Activated naive CD4-positive, alpha-beta T cell treated with anti-CD3 and anti-CD28 coated beads, Interleukin-2, amount 50 U/mL, for 24 hours (primary cell): ENCODE measurements at regions not wholly inside any gene's neighbourhood (a gene's known extent, or its start where the extent isn't known, plus 50 kb on each side); places are given as distances from the start of the nearest gene placed in this dataset.

Experiments
- H3K27ac Mint-ChIP-seq: one replicate; pipeline ENCODE4 v1.8.0; 2021; ENCODE audit warnings: mild to moderate bottlenecking, mixed read lengths
- H3K27me3 Mint-ChIP-seq: one replicate; pipeline ENCODE4 v1.8.0; 2021; ENCODE audit warnings: mixed read lengths
- H3K36me3 Mint-ChIP-seq: one replicate; pipeline ENCODE4 v1.8.0; 2021; ENCODE audit warnings: mixed read lengths
- H3K4me1 Mint-ChIP-seq: one replicate; pipeline ENCODE4 v1.8.0; 2021; ENCODE audit warnings: mixed read lengths
- H3K4me3 Mint-ChIP-seq: one replicate; pipeline ENCODE4 v1.8.0; 2021; ENCODE audit warnings: mild to moderate bottlenecking, mixed read lengths
- H3K9me3 Mint-ChIP-seq: one replicate; pipeline ENCODE4 v1.8.0; 2021; ENCODE audit warnings: mixed read lengths

DNA sequence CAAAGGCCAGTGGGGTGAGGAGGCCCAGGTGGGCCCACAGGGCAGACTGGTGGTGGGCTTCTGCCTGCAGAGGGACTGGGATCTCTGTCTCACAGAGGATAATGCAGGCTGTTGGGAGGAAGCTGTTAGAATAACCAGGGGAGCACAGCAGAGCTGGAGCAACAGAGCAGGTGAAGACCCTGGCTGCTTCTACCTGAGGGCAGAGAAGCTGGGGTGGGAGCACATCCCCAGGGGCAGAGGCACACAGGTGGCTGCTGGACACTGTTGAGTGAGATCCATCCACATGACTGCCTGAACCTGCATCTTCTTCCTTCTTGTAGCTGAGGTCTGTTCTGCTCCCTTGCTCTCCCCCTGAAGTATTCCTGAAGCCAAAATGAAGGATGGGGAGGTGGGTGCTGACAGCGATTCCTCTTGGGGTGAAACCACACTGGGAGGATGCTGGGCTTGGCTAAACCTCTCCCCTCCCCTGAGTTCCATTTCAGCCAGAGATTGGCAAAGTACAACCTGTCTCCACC lies 1725.0 kb downstream of the TP53TG3F start:
- H3K27ac Mint-ChIP-seq: no peak overlapping the region
- peaks cover 3% of the 10 kb centered on the region for H3K36me3 Mint-ChIP-seq
- H3K9me3 Mint-ChIP-seq: peaks cover 12% of the 10 kb centered on the region
- no peak overlapping the region for H3K4me3 Mint-ChIP-seq
- no peaks in the 10 kb centered on the region for H3K4me1 Mint-ChIP-seq
- no peaks in the 10 kb centered on the region for H3K27me3 Mint-ChIP-seq

DNA sequence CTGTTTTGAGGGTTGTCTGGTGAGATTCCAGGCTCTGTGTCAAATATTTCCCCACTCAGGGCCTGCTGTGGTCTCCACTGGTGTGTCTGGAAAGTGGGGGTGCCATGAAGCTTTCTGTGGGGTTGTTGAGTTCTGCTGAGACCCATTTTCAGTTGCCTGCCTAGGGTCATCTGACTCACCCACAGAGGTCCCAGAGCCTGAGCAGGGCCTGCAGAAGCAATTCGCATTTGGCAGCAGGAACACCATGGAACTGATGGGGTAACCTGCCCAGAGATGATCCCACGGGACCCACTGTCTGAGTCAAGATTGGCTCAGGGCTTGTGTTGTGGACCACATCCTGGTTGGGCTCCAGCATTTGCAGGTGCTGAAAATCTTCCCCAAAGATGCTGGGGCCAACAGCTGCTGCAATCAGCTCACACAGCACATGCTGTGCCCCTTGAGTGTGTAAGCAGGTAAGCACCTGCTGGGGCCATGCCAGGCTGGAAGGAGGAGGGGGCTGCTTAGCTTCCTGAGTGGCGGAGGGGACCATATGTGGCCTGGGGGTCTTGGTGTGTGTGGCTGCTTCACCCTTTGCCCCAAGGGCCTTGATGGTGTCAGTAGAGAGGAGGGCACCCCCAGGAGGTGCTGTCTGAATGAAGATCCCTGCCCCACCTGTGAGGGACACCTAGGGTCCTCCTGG lies 1726.1 kb downstream of the TP53TG3F start:
- Mint-ChIP-seq H3K27ac (no peak overlapping the region), H3K9me3 (peaks cover 6% of the 10 kb centered on the region), H3K27me3 (no peaks in the 10 kb centered on the region), H3K4me1 (no peaks in the 10 kb centered on the region), H3K36me3 (peaks cover 3% of the 10 kb centered on the region), H3K4me3 (no peak overlapping the region)

DNA sequence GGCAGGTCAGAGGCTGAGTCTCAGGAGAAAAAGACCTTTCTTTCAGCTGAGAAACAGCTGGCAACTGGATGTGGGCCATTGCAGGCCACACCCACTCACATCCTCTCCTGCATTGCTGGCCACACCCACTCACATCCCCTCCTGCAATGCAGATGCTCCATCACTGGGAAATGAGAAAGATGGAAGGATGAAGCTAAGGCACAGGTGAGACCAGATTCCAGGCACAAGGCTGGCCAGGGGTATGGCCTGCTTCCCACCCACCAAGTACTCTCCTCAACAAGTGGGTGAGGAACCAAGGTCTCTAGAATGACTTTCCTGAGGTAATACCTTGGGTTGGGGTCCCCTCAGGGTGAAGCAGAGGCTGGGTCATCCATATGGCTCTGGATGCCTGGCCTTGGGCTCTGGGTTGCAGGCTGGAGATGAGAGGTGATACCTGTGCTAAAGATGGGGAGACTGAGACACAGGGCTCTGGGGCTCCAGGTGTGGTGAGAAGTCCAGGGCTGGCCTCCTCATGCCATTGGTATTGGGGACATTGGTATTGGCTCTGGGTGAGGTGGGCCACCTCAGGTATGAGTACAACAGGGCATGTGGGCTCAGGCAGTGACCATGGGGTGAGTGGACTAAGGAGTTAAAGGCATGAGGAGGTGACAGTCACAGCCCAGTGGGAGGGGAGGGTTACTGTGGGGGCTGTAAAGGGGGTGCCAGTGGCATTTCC lies 1726.8 kb downstream of the TP53TG3F start:
- no peaks in the 10 kb centered on the region for H3K4me1 Mint-ChIP-seq
- peaks cover 3% of the 10 kb centered on the region for H3K36me3 Mint-ChIP-seq
- peaks cover 6% of the 10 kb centered on the region for H3K9me3 Mint-ChIP-seq
- no peaks in the 10 kb centered on the region for H3K27me3 Mint-ChIP-seq
- H3K4me3 Mint-ChIP-seq: no peak overlapping the region
- H3K27ac Mint-ChIP-seq: no peak overlapping the region

DNA sequence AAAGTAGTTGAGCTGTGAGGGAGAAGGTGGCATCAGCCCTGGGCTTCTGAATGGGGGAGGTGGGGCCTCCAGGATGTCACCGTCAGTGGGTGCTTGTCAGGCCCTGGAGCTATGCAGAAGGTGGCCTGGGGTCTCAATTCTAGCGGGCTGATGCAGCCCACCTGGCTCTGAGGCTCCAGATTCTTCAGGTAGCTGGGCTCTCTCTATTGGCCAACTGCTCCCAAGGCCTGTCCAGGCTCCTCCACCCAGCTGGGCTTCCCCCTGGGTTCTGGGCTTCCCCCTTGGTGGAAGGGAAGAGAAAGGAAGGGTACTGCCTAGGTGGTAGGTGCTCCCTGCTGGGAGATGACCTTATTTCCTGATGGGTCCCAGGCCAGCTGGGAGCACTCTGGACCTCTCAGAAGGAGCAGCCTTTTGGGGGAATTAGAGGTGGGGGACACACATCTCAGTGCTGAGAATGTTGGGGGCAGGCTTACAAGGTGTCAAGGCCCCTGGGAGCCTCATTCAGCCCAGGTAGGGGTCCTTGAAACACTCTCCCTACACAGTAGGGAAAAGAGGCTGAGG lies 1728.3 kb downstream of the TP53TG3F start:
- Mint-ChIP-seq H3K9me3 (peaks cover 6% of the 10 kb centered on the region), H3K36me3 (no peaks in the 10 kb centered on the region), H3K4me3 (no peak overlapping the region), H3K27ac (no peak overlapping the region), H3K4me1 (no peaks in the 10 kb centered on the region), H3K27me3 (no peaks in the 10 kb centered on the region)

DNA sequence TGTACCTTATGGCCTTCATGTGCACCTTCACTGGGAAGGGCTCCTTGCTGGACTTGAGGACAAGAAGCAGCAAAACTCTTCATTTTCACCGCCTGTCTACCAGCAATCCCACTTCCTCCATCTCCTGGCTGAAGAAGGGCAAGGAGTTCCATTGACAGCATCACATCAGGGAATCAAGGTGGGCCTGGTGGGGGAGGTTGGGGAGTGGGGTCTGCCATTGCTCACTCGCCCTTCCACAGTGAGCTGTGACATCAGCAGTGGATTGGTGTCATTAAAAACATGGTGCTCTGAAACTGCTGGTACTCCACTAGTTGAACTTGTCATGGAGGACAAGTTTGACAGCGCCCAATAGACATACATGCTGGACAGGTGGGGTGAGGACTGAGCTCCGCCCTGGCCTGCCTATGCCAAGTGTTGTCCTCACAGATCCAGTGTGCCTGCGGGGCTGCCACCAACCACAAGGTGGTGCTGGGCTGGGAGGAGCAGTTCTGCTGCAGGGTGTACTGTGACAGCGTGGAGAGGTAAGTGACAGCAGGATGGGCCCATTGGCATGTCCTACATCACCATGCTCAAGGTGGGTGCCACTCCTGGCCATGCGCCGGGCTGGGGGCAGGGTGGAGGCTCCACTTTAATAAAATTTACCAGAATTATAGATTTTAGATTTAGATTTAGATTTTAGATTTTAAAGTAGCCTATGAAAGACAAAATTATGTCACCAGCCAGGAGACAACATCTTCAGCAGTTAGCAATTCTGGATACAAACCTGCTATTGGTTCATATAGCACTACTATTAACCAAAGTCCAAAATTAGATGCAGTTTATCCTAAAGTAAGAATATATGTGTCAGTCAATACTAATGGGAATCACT lies 1729.1 kb downstream of the TP53TG3F start:
- H3K27me3 Mint-ChIP-seq: no peaks in the 10 kb centered on the region
- H3K27ac Mint-ChIP-seq: no peak overlapping the region
- peaks cover 6% of the 10 kb centered on the region for H3K9me3 Mint-ChIP-seq
- no peaks in the 10 kb centered on the region for H3K4me1 Mint-ChIP-seq
- H3K36me3 Mint-ChIP-seq: no peaks in the 10 kb centered on the region
- no peak overlapping the region for H3K4me3 Mint-ChIP-seq

DNA sequence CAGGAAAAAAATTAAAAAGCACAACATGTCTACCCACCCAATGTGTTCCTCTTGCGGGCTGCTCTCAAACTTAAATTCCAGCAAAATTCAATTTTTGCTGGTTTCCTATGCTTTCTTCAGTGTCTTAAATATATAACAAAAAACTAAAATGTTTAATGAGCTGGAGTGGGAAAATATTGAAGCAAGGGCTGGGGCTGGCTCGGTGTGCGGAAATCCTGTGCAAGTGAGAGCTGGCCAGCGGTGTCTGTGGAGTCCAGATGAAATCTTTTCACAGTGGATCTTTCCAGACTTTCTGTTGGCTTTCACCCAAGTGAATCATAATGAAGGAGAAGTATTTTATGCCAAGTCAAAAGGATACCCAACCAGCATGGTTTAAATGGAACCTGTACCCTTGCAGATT lies 1733.6 kb downstream of the TP53TG3F start:
- Mint-ChIP-seq H3K36me3 (no peaks in the 10 kb centered on the region), H3K4me3 (no peak overlapping the region), H3K27me3 (no peaks in the 10 kb centered on the region), H3K9me3 (no peaks in the 10 kb centered on the region), H3K4me1 (no peaks in the 10 kb centered on the region), H3K27ac (no peak overlapping the region)

DNA sequence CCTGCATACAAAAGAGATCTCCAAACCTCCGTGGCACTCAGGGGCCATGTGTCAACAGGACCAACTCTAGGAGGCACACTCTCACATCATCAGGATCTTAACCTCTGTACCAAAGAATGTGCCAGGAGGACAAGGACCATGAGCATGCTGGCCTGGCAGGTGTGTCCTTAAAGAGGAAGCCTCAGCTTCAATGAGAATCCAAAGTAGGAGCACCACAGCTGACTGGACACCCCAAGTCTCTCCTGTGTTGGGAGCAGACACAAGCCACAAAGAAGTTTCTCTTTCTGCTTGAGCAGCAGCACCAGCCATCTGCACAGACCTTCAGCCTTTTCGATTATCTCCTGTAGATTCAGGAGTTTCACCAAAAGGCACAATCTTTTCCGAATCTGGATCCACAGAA lies 1734.5 kb downstream of the TP53TG3F start:
- Mint-ChIP-seq H3K27me3 (no peaks in the 10 kb centered on the region), H3K9me3 (no peaks in the 10 kb centered on the region), H3K4me1 (no peaks in the 10 kb centered on the region), H3K4me3 (no peak overlapping the region), H3K36me3 (no peaks in the 10 kb centered on the region), H3K27ac (no peak overlapping the region)

DNA sequence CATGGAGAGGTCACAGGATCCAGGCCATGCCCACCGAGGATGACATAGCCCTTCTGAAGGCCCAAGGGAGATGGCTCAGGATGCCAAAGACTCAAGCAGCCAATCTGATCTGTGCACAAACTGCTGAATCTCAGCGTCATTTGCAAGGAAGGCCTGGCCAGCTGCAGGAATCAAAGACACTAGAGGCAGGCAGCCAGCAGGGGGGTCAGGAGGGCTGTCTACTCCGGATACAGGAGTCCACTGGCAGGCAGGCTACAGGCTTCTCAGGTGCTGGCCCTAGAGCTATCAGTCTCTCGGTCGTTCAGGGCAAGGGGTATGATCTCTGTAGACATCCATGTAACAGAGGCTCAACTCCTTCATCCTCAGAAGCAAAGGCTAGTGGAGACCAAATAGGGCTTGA lies 1735.3 kb downstream of the TP53TG3F start:
- Mint-ChIP-seq H3K9me3 (no peaks in the 10 kb centered on the region), H3K27me3 (no peaks in the 10 kb centered on the region), H3K4me3 (no peak overlapping the region), H3K27ac (no peak overlapping the region), H3K4me1 (no peaks in the 10 kb centered on the region), H3K36me3 (no peaks in the 10 kb centered on the region)

DNA sequence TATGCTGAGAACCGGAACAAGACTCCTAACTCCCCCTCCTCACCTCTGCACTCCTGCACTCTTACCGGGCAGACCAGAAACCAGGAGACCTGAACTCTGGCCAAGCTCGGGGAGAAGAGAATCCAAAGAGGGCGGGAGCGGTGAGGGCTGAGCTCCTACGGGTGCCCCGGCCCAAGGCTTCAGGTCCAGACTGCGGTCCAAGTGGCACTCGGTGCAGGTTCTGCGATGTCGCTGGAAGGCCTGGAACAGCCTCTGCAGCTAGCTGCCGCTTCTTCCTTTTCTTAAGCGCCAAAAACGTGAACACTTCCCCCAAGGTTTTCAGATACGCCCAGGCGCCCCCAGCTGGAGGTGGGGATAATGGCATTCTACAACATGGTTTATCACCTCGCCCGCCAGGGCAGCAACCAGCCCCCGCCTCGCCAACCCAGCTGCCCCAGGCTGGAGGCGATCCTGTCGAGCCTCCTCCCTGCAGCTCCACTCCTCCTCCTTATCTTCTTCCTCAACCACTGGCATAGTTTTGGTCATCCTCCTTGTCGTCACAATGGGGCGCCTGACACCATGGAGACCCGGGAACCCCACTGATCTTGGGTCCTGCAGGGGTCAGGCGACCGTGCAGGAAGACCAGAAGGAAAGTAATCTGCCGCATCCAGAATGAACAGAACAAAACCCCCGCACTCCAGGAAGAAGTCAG lies 1735.9 kb downstream of the TP53TG3F start:
- H3K4me3 Mint-ChIP-seq: no peak overlapping the region
- no peaks in the 10 kb centered on the region for H3K27me3 Mint-ChIP-seq
- peaks cover 4% of the 10 kb centered on the region for H3K9me3 Mint-ChIP-seq

DNA sequence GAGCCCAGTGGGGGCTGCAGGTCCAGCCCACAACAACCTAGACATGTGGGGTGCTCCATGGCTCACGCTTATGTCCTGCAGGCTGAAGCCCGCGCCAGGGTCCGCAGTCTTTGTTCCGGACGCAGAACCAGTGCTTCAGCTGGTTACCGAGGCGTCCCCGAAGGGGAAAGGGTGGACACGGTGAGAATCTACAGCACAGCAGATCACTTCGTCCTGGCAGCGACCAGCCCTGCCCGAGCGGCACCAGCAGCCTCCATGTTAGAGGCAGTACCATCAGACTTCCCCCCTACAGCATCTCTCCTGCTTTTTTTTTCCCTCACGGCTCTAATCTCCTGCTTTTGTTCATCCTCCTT lies 1736.4 kb downstream of the TP53TG3F start:
- Mint-ChIP-seq H3K4me3 (no peak overlapping the region), H3K27me3 (no peaks in the 10 kb centered on the region), H3K36me3 (no peaks in the 10 kb centered on the region), H3K4me1 (no peaks in the 10 kb centered on the region), H3K9me3 (peaks cover 5% of the 10 kb centered on the region), H3K27ac (no peak overlapping the region)

More for the DNA sequence above, 1735.9 kb downstream of the TP53TG3F start:
- Mint-ChIP-seq H3K36me3 (no peaks in the 10 kb centered on the region), H3K4me1 (no peaks in the 10 kb centered on the region), H3K27ac (no peak overlapping the region)

DNA sequence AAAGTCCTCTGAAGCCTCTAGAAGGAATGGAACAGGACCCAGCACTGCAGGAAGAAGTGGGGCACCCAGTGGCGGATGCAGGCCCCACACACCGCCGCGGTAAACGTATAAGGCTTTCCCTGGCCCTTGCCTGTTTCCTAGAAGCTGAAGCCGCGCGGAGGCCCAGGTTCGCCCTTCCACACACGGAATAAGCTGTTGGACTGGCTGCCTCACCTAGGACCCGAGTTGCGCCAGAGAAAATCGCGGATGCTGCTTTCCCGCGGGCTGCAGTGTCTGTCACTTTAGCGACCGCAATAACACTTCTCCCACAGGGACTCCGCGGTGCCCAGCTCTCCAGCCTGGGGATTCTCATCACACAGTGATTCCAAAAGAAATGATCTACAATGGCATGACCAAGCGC lies 1736.9 kb downstream of the TP53TG3F start:
- Mint-ChIP-seq H3K9me3 (peaks cover 7% of the 10 kb centered on the region), H3K4me1 (no peaks in the 10 kb centered on the region), H3K36me3 (no peaks in the 10 kb centered on the region)

DNA sequence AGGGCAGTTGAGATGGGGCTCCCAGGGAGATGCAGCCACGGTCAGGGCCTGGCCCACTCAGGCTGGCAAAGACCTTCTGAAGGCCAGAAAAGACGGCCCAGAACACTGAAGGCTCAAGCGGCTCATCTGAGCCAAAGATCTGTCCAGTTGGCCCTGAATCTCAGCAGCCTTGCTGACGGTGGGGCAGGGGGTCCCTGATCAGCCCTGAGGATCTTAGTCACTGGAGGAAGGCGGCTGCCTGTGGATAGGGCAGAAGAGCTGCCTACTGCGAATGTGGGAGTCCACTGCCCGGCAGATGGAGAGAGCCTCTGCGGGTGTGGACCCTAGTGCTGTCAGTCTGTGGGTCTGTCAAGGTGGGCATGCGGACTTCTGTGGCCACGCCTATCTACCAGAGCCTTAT lies 1738.2 kb downstream of the TP53TG3F start:
- H3K4me3 Mint-ChIP-seq: no peak overlapping the region
- H3K27ac Mint-ChIP-seq: no peak overlapping the region
- H3K36me3 Mint-ChIP-seq: no peaks in the 10 kb centered on the region
- H3K27me3 Mint-ChIP-seq: no peaks in the 10 kb centered on the region
- no peaks in the 10 kb centered on the region for H3K4me1 Mint-ChIP-seq
- peaks cover 16% of the 10 kb centered on the region for H3K9me3 Mint-ChIP-seq

More for the DNA sequence above, 1736.9 kb downstream of the TP53TG3F start:
- Mint-ChIP-seq H3K27me3 (no peaks in the 10 kb centered on the region), H3K4me3 (no peak overlapping the region), H3K27ac (no peak overlapping the region)

DNA sequence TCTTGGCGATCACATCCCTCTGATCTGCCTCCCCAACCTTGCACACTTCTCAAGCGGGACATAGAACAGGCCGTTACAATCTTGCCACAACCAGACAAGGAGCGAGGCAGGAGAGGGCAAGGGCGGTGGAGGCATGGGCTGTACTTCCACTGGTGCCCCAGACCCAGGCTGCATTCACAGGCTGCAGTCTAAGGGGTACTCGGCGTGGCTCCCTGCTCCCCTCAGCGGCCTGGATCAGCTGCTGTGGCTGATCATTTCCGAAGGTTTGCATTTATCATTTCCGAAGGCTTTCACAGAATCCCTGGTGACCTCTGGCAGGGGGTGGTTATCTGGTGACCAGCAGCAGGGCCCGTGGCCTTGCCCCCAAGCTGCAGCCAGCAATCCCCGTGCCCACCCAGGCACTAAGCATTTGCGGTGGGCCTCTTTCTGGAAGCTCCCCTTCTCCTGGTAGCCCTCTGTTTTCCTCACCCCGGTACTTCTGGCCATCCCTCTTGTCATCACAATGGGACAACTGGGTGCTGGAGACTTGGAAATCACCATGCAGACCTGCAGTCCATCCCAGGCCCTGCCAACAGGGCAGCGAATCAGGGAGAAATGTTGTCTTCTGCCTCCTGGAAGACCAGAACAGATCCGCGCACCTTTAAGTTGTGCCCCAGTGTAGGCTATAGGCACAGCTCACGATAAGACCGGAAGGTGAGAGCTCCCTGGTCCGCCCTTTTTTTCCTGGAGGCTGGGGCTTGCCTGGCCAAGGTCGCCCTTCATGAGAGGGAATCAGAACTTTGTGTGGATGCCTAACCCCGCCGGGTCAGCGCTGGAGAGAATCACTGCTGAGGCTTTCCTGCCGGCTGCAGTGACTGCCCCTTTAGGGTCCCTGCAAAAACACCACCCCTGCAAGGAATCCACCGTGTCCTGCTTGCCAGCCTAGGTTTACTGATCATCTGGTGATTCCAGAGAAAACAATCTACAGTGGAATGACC lies 1739.1 kb downstream of the TP53TG3F start:
- no peaks in the 10 kb centered on the region for H3K4me1 Mint-ChIP-seq

DNA sequence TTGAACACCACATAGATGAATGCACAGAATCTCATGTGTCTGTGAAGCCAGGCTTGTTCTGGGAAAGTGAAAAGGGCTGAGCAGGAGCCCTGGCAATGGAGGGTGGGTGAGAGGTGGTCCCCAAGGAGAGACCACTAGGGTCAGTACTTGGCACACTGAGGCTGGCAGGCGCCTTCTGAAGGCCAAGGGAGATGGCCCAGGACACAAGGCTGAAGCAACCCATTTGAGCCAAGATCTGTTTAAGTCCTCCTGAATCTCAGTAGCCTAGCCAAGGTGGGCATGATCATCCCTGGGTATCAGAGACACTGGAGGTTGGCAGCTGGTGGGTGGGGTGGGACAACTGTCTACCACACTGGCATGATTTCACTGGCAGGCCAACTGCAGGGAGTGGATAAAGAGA lies 1741.2 kb downstream of the TP53TG3F start:
- no peaks in the 10 kb centered on the region for H3K27me3 Mint-ChIP-seq
- no peak overlapping the region for H3K27ac Mint-ChIP-seq
- no peak overlapping the region for H3K4me3 Mint-ChIP-seq
- H3K9me3 Mint-ChIP-seq: peaks cover 22% of the 10 kb centered on the region
- no peaks in the 10 kb centered on the region for H3K4me1 Mint-ChIP-seq
- H3K36me3 Mint-ChIP-seq: no peaks in the 10 kb centered on the region

More for the DNA sequence above, 1739.1 kb downstream of the TP53TG3F start:
- no peaks in the 10 kb centered on the region for H3K36me3 Mint-ChIP-seq
- no peaks in the 10 kb centered on the region for H3K27me3 Mint-ChIP-seq
- H3K4me3 Mint-ChIP-seq: no peak overlapping the region
- no peak overlapping the region for H3K27ac Mint-ChIP-seq
- peaks cover 16% of the 10 kb centered on the region for H3K9me3 Mint-ChIP-seq
